Endothelial cell of umbilical vein (primary cell): ENCODE measurements at regions not wholly inside any gene's neighbourhood (a gene's known extent, or its start where the extent isn't known, plus 50 kb on each side); places are given as distances from the start of the nearest gene placed in this dataset.

Source experiments
- BruUV-seq: library from RNA; stranded (reverse); fragments of 400-500 nt; replicated peaks from 2 replicates; lab custom pipeline; 2021; lab: Mats Ljungman, UMichigan
- CTCF ChIA-PET: fragments of 300-600, 350-600 bp; sonication (Branson Sonifier 250); formaldehyde crosslinking; loops from one replicate; lab custom pipeline; 2021; ENCODE audit warnings: antibody characterized with exemption, inconsistent platforms; lab: Charles Lee
- POLR2A ChIA-PET: fragments of 300-600, 350-600 bp; sonication (Branson Sonifier 250); formaldehyde crosslinking; loops from one replicate; lab custom pipeline; 2021; ENCODE audit warnings: antibody characterized with exemption, inconsistent platforms; lab: Charles Lee
- DNase-seq: peaks from one replicate; pipeline ENCODE4 v3.0.0-alpha.2; 2011; ENCODE audit warnings: low read depth, low spot score
- FAIRE-seq: peaks from 2 replicates; lab custom pipeline; 2011; peaks lifted over from hg19 to GRCh38; lab: Jason Lieb, UNC
- H2AFZ ChIP-seq: 2 replicates; pipeline ENCODE4 v1.6.0; 2012; ENCODE audit warnings: low read depth, low read length, control low read depth, inconsistent platforms
- H3K27ac ChIP-seq: 2 replicates; pipeline ENCODE4 v1.5.1; 2011; ENCODE audit warnings: low read depth, mild to moderate bottlenecking, control low read depth, low read length, moderate library complexity; ENCODE audit not compliant: insufficient read depth
- H3K27me3 ChIP-seq, 2 experiments: 2 replicates each; pipeline versions ENCODE4 v1.6.0 to v1.6.1; 2011; ENCODE audit warnings: low read length in 2 of 2, mixed read lengths in 1 of 2; ENCODE audit not compliant: control insufficient read depth in 2 of 2, insufficient read depth in 2 of 2
- H3K36me3 ChIP-seq, 2 experiments: 2 replicates in 1 of 2; 3 replicates in 1 of 2; pipeline ENCODE4 v1.5.1; 2011; ENCODE audit warnings: low read length in 2 of 2, mild to moderate bottlenecking in 1 of 2, moderate library complexity in 1 of 2; ENCODE audit not compliant: control insufficient read depth in 2 of 2, insufficient read depth in 2 of 2; ENCODE audit errors: extremely low read depth in 1 of 2
- H3K4me1 ChIP-seq: 3 replicates; pipeline ENCODE4 v1.5.1; 2011; ENCODE audit warnings: mild to moderate bottlenecking, low read length; ENCODE audit not compliant: control insufficient read depth, insufficient read depth; ENCODE audit errors: extremely low read depth
- H3K4me2 ChIP-seq: 2 replicates; pipeline ENCODE4 v1.6.1; 2011; ENCODE audit warnings: low read length, control low read depth, mixed read lengths; ENCODE audit not compliant: insufficient read depth
- H3K4me3 ChIP-seq, 3 experiments: fragments of 200-600 bp in 1 of 3; sonication (generic), shearing (Covaris generic) in 1 of 3; replicated peaks in 1 of 3; 2 replicates each; pipeline ENCODE4 v1.5.1; 2011 to 2016; ENCODE audit warnings: control low read depth in 3 of 3, low read length in 3 of 3, mild to moderate bottlenecking in 2 of 3, inconsistent platforms in 1 of 3, low read depth in 1 of 3, moderate library complexity in 1 of 3; ENCODE audit not compliant: insufficient read depth in 1 of 3
- H3K79me2 ChIP-seq: 2 replicates; pipeline ENCODE4 v1.6.0; 2012; ENCODE audit warnings: low read length, inconsistent platforms; ENCODE audit not compliant: control insufficient read depth, insufficient read depth
- H3K9ac ChIP-seq: replicated peaks from 2 replicates; pipeline ENCODE3; 2011; ENCODE audit warnings: low read length, control low read depth; ENCODE audit not compliant: insufficient read depth; ENCODE audit errors: extremely low read depth
- H3K9me1 ChIP-seq: replicated peaks from 3 replicates; pipeline ENCODE4 v1.6.0; 2011; ENCODE audit warnings: mild to moderate bottlenecking, low read length; ENCODE audit not compliant: control insufficient read depth, insufficient read depth; ENCODE audit errors: extremely low read depth
- H3K9me3 ChIP-seq: replicated peaks from 2 replicates; pipeline ENCODE4 v1.5.1; 2012; ENCODE audit warnings: low read length, inconsistent platforms; ENCODE audit not compliant: control insufficient read depth, insufficient read depth
- H4K20me1 ChIP-seq: replicated peaks from 2 replicates; pipeline ENCODE3; 2011; ENCODE audit warnings: mild to moderate bottlenecking, low read length; ENCODE audit not compliant: control insufficient read depth, insufficient read depth; ENCODE audit errors: extremely low read depth
- CTCF ChIP-seq, 2 donors: IDR thresholded peaks; 1 replicate in 1 of 2; 2 replicates in 1 of 2; pipeline ENCODE4 v1.5.1; 2011; ENCODE audit warnings: low read length in 2 of 2, mild to moderate bottlenecking in 2 of 2, moderate library complexity in 2 of 2, control low read depth in 1 of 2, inconsistent platforms in 1 of 2, low read depth in 1 of 2; ENCODE audit not compliant: insufficient read depth in 1 of 2; ENCODE audit errors: extremely low read depth in 1 of 2
- EZH2 ChIP-seq: IDR thresholded peaks from 2 replicates; pipeline ENCODE4 v1.6.1; 2012; ENCODE audit warnings: borderline replicate concordance, low read depth, mild to moderate bottlenecking, moderate library complexity, low read length, inconsistent platforms; ENCODE audit not compliant: severe bottlenecking
- FOS ChIP-seq: IDR thresholded peaks from 2 replicates; pipeline ENCODE4 v1.6.1; 2011; ENCODE audit warnings: mild to moderate bottlenecking, low read length, moderate library complexity, borderline replicate concordance; ENCODE audit not compliant: insufficient read depth
- GATA2 ChIP-seq: IDR thresholded peaks from 2 replicates; pipeline ENCODE4 v1.7.0; 2011; ENCODE audit warnings: low read depth, mild to moderate bottlenecking, moderate library complexity, mixed read lengths, low read length; ENCODE audit not compliant: insufficient read length, insufficient read depth
- JUN ChIP-seq: IDR thresholded peaks from 2 replicates; pipeline ENCODE4 v1.6.1; 2011; ENCODE audit warnings: borderline replicate concordance, low read depth; ENCODE audit not compliant: insufficient read length, insufficient read depth
- MAX ChIP-seq: IDR thresholded peaks from 2 replicates; pipeline ENCODE4 v1.6.1; 2011; ENCODE audit not compliant: insufficient read depth, insufficient read length
- MYC ChIP-seq: IDR thresholded peaks from one replicate; pipeline ENCODE4 v1.6.1; 2011; ENCODE audit warnings: mild to moderate bottlenecking, low read depth, low read length
- POLR2A ChIP-seq: IDR thresholded peaks from 2 replicates; pipeline ENCODE4 v1.6.1; 2012; ENCODE audit warnings: low read depth, mild to moderate bottlenecking, control low read depth, low read length
- POLR2AphosphoS5 ChIP-seq: IDR thresholded peaks from 2 replicates; pipeline ENCODE4 v1.6.1; 2012; ENCODE audit warnings: low read depth, mild to moderate bottlenecking, control low read depth, low read length, moderate library complexity; ENCODE audit not compliant: insufficient read depth
- dilution Hi-C: fragments of 300-500 bp; cut with MboI; formaldehyde crosslinking; loops from one replicate; pipeline ENCODE4 v1.15.0; 2019; ENCODE audit warnings: low sequenced_read_pairs; ENCODE audit not compliant: extremely low pct_ligation_motif_present
- intact Hi-C: fragments of 100-400 bp; cut with micrococcal nuclease; formaldehyde crosslinking; loops from one replicate; pipeline ENCODE4 v1.10.0; 2022

- dilution Hi-C loops (no loop called here), intact Hi-C loops (no loop called here)
- no peak overlapping the region for H3K4me3 ChIP-seq
- peaks cover 3% of the 10 kb centered on the region for H3K4me1 ChIP-seq
- ChIA-PET POLR2A (no interaction called here), CTCF (no interaction called here)
- H2AFZ ChIP-seq: no peak overlapping the region
- no peaks in the 10 kb centered on the region for H4K20me1 ChIP-seq
- TF ChIP-seq CTCF (IDR thresholded peaks at IDR 0.05; ENCODE audit: extremely low read depth in 1 of 2, insufficient read depth in 1 of 2, low read depth in 1 of 2, low read length in 2 of 2) (no peak), MAX (no peak), GATA2 (no peak), POLR2A (no peak), FOS (no peak), POLR2AphosphoS5 (no peak), JUN (no peak), MYC (no peak), EZH2 (no peak)
- no peak overlapping the region for H3K9ac ChIP-seq
- no peaks in the 10 kb centered on the region for H3K9me3 ChIP-seq
- no TSS peak for BruUV-seq
- H3K27ac ChIP-seq: no peak overlapping the region
- FAIRE-seq (no peak), DNase-seq (no peak)
- H3K27me3 ChIP-seq: peaks cover 4 to 12% of the 10 kb centered on the region in 2 experiments
- no peaks in the 10 kb centered on the region for H3K9me1 ChIP-seq
- no peaks in the 10 kb centered on the region for H3K79me2 ChIP-seq
- H3K36me3 ChIP-seq: no peaks in the 10 kb centered on the region
- no peak overlapping the region for H3K4me2 ChIP-seq
Measured at GRCh38 chr4:152160225-152160800, 375.6 kb downstream of the FBXW7 start.
